ENCODE measurements at regions not wholly inside any gene's neighbourhood (a gene's known extent, or its start where the extent isn't known, plus 50 kb on each side); places are given as distances from the start of the nearest gene placed in this dataset.

DNA sequence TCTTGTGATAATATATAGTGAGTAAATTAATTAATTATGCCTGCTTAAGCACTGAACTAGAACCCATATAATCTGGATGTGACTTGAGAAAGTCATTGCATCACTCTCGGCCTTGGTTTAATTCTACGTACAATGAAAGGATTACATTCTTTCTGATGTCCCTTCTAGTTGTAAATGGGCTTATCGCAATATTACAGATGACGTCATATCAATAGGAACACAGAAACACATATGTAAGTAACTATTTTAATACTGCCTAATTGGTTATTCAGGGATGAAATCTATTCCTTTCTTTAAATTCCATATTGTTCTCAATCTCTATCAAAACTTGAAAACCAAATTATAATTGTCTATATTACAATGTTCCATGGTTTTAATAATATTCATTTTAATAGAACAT, 504.6 kb downstream of the PRR32 start:
- no peaks in the 10 kb centered on the region for H3K4me1 ChIP-seq (replicated peaks in 1 of 4; ENCODE audit: control insufficient read depth in 3 of 4, insufficient read depth in 4 of 4, low read length in 3 of 4)
- no peak for DNase-seq (ENCODE audit: low read depth in 1 of 2, low spot score in 2 of 2)
- no peak overlapping the region for H3K56ac ChIP-seq (replicated peaks; ENCODE audit: insufficient read length, low read depth, low read length)
- no peaks in the 10 kb centered on the region for H3K9me3 ChIP-seq (ENCODE audit: insufficient read depth in 2 of 2, low read depth in 1 of 2, low read length in 1 of 2)
- no peak overlapping the region for H4K91ac ChIP-seq (replicated peaks; ENCODE audit: insufficient read length, low read length)
- WGBS, 2 experiments (ENCODE audit: extremely low coverage in 1 of 2, insufficient coverage in 1 of 2, insufficient read length in 1 of 2, insufficient replicate concordance in 2 of 2, low coverage in 1 of 2, low lambda C conversion rate in 2 of 2, missing lambda C conversion rate in 1 of 2) = 94% methylated on average over 4 of the region's 4 CpGs; no CpG with 5 or more reads in 1 of the 2 experiments
- H2AFZ ChIP-seq (ENCODE audit: low read length) = no peak overlapping the region
- no peak overlapping the region for H2BK15ac ChIP-seq (ENCODE audit: low read length)
- H3K27ac ChIP-seq (ENCODE audit: low read depth, low read length) = no peak overlapping the region
- no peak overlapping the region for H3K4ac ChIP-seq (replicated peaks; ENCODE audit: insufficient read length, low read depth, low read length)
- no peaks in the 10 kb centered on the region for H3K23me2 ChIP-seq (ENCODE audit: low read depth, low read length)
- no peaks in the 10 kb centered on the region for H3K79me2 ChIP-seq (ENCODE audit: control insufficient read depth in 1 of 2, insufficient read depth in 2 of 2, low read length in 2 of 2)
- no peak overlapping the region for H2BK20ac ChIP-seq (ENCODE audit: low read length)
- H3K27me3 ChIP-seq (replicated peaks in 1 of 4; ENCODE audit: control insufficient read depth in 3 of 4, extremely low read depth in 1 of 4, insufficient read depth in 3 of 4, low read length in 3 of 4) = no peaks in the 10 kb centered on the region
- H3K23ac ChIP-seq (ENCODE audit: insufficient read length) = no peak overlapping the region
- H2BK12ac ChIP-seq (ENCODE audit: low read depth, low read length) = no peak overlapping the region
- H2BK120ac ChIP-seq (replicated peaks; ENCODE audit: low read depth, low read length) = no peak overlapping the region
- no peaks in the 10 kb centered on the region for H3K36me3 ChIP-seq (ENCODE audit: control insufficient read depth in 2 of 4, insufficient read depth in 4 of 4, low read length in 3 of 4)
- no peak overlapping the region for H3K18ac ChIP-seq (ENCODE audit: extremely low read depth, low read length)
- H2BK5ac ChIP-seq (ENCODE audit: low read depth, low read length) = no peak overlapping the region
- no peak overlapping the region for H3K9ac ChIP-seq (replicated peaks in 1 of 4; ENCODE audit: extremely low read depth in 1 of 4, low read depth in 3 of 4, low read length in 3 of 4)
- H4K20me1 ChIP-seq (replicated peaks in 1 of 2; ENCODE audit: control insufficient read depth in 1 of 2, insufficient read depth in 2 of 2, low read length in 2 of 2) = no peaks in the 10 kb centered on the region
- H3K4me3 ChIP-seq (ENCODE audit: extremely low read depth in 1 of 4, insufficient read depth in 2 of 4, low read depth in 3 of 4, low read length in 4 of 4) = no peak overlapping the region
- FAIRE-seq = no peak
- POLR2A ChIA-PET (ENCODE audit: partially characterized antibody) = no interaction called here
- H2AK5ac ChIP-seq (ENCODE audit: low read depth, low read length) = no peak overlapping the region
- H4K5ac ChIP-seq (ENCODE audit: insufficient read length, low read depth, low read length) = no peak overlapping the region
- H3K4me2 ChIP-seq (ENCODE audit: insufficient read depth in 1 of 2, low read depth in 2 of 2, low read length in 2 of 2) = no peak overlapping the region
- CTCF ChIA-PET (ENCODE audit: partially characterized antibody) = no interaction called here
- no peak overlapping the region for H4K8ac ChIP-seq (ENCODE audit: extremely low read depth, insufficient read depth, low read length)
- no peaks in the 10 kb centered on the region for H3K79me1 ChIP-seq (ENCODE audit: low read depth, low read length)
- no peak overlapping the region for H3K14ac ChIP-seq (ENCODE audit: insufficient read length)
- TF ChIP-seq MAFK (IDR thresholded peaks at IDR 0.05; ENCODE audit: low read depth, low read length) = no peak
- no peak for TF ChIP-seq SAP30 (IDR thresholded peaks at IDR 0.05; ENCODE audit: insufficient read depth, insufficient replicate concordance, low read length)
- TF ChIP-seq YY1 (IDR thresholded peaks at IDR 0.05; ENCODE audit: low read depth, low read length) = no peak
- TF ChIP-seq CTBP2 (IDR thresholded peaks at IDR 0.05; ENCODE audit: borderline replicate concordance, insufficient read depth, insufficient read length, low read length) = no peak
- TF ChIP-seq, protein P1, sequence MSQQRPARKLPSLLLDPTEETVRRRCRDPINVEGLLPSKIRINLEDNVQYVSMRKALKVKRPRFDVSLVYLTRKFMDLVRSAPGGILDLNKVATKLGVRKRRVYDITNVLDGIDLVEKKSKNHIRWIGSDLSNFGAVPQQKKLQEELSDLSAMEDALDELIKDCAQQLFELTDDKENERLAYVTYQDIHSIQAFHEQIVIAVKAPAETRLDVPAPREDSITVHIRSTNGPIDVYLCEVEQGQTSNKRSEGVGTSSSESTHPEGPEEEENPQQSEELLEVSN (IDR thresholded peaks at IDR 0.05) = no peak
- no peak for TF ChIP-seq CBX8 (IDR thresholded peaks at IDR 0.05; ENCODE audit: borderline replicate concordance, low read depth, low read length)
- no peak for TF ChIP-seq POLR2A (IDR thresholded peaks at IDR 0.05; ENCODE audit: control extremely low read depth in 1 of 2, low read depth in 2 of 2, low read length in 2 of 2)
- TF ChIP-seq, protein P2, sequence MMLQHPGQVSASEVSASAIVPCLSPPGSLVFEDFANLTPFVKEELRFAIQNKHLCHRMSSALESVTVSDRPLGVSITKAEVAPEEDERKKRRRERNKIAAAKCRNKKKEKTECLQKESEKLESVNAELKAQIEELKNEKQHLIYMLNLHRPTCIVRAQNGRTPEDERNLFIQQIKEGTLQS (IDR thresholded peaks at IDR 0.05; ENCODE audit: insufficient read depth, low read depth, low read length) = no peak
- TF ChIP-seq NRF1 (IDR thresholded peaks at IDR 0.05; ENCODE audit: low read depth, low read length) = no peak
- no peak for TF ChIP-seq NANOG (IDR thresholded peaks at IDR 0.05; ENCODE audit: insufficient read depth, low read depth, low read length, poor library complexity, severe bottlenecking)
- no peak for TF ChIP-seq EP300 (IDR thresholded peaks at IDR 0.05; ENCODE audit: borderline replicate concordance in 1 of 2, low read depth in 2 of 2, low read length in 2 of 2)

Data from H1 (cell line).